ENCODE measurements at regions not wholly inside any gene's neighbourhood (a gene's known extent, or its start where the extent isn't known, plus 50 kb on each side); places are given as distances from the start of the nearest gene placed in this dataset.

GRCh38 chr11:103659206-103659618 is 377.2 kb upstream of the DDI1 start:
- CTCF ChIA-PET, result interaction anchor here (0.8 to 1.6 kb wide), 3 partner anchors 23 to 505 kb away, joined by 4 to 5 read pairs (median 4); partner anchors contain the start of gene PDGFD
- BruUV-seq (replicated peaks), result no TSS peak

More at GRCh38 chr11:103659206-103659618, 377.2 kb upstream of the DDI1 start:
- H3K4me2 ChIP-seq (ENCODE audit: insufficient read depth, low read length), result no peak overlapping the region
- no peak overlapping the region for H3K4me3 ChIP-seq (replicated peaks in 1 of 3; ENCODE audit: insufficient read depth in 1 of 3, low read depth in 1 of 3, low read length in 3 of 3)
- H3K27ac ChIP-seq (ENCODE audit: insufficient read depth, low read depth, low read length), result no peak overlapping the region
- TF ChIP-seq MAX (IDR thresholded peaks at IDR 0.05; ENCODE audit: insufficient read depth, insufficient read length), result no peak
- no peak for TF ChIP-seq MYC (IDR thresholded peaks at IDR 0.05; ENCODE audit: low read depth, low read length)
- TF ChIP-seq POLR2AphosphoS5 (IDR thresholded peaks at IDR 0.05; ENCODE audit: insufficient read depth, low read depth, low read length), result no peak
- peak; percentile 30 to 40 for TF ChIP-seq CTCF (IDR thresholded peaks at IDR 0.05; ENCODE audit: extremely low read depth in 1 of 2, insufficient read depth in 1 of 2, low read depth in 1 of 2, low read length in 2 of 2)
- TF ChIP-seq JUN (IDR thresholded peaks at IDR 0.05; ENCODE audit: borderline replicate concordance, insufficient read depth, insufficient read length, low read depth), result no peak
- H3K4me1 ChIP-seq (ENCODE audit: control insufficient read depth, extremely low read depth, insufficient read depth, low read length), result peaks cover 5% of the 10 kb centered on the region
- no peaks in the 10 kb centered on the region for H3K9me1 ChIP-seq (replicated peaks; ENCODE audit: control insufficient read depth, extremely low read depth, insufficient read depth, low read length)
- FAIRE-seq (peak; percentile 47), DNase-seq (ENCODE audit: low read depth, low spot score) (peak; percentile 37)
- no peak overlapping the region for H3K9ac ChIP-seq (replicated peaks; ENCODE audit: extremely low read depth, insufficient read depth, low read length)
- no peaks in the 10 kb centered on the region for H3K36me3 ChIP-seq (ENCODE audit: control insufficient read depth in 2 of 2, extremely low read depth in 1 of 2, insufficient read depth in 2 of 2, low read length in 2 of 2)
- POLR2A ChIA-PET, result no interaction called here
- intact Hi-C loops (cut with micrococcal nuclease) (loop anchor here (1.0 kb wide), 5 partner anchors 26 to 402 kb away; no protein-coding TSS in a partner anchor), dilution Hi-C loops (cut with MboI; ENCODE audit: extremely low pct_ligation_motif_present, low sequenced_read_pairs) (no loop called here)
- no peaks in the 10 kb centered on the region for H3K27me3 ChIP-seq (ENCODE audit: control insufficient read depth in 2 of 2, insufficient read depth in 2 of 2, low read length in 2 of 2)
- H2AFZ ChIP-seq (ENCODE audit: low read depth, low read length), result no peak overlapping the region
- no peaks in the 10 kb centered on the region for H3K79me2 ChIP-seq (ENCODE audit: control insufficient read depth, insufficient read depth, low read length)
- H3K9me3 ChIP-seq (replicated peaks; ENCODE audit: control insufficient read depth, insufficient read depth, low read length), result no peaks in the 10 kb centered on the region
- no peaks in the 10 kb centered on the region for H4K20me1 ChIP-seq (replicated peaks; ENCODE audit: control insufficient read depth, extremely low read depth, insufficient read depth, low read length)
